Immature natural killer cell (primary cell): ENCODE measurements at regions not wholly inside any gene's neighbourhood (a gene's known extent, or its start where the extent isn't known, plus 50 kb on each side); places are given as distances from the start of the nearest gene placed in this dataset.

Experiments used
- DNase-seq, 3 donors: peaks; one replicate each; pipeline ENCODE4 v3.0.0; 2022; ENCODE audit warnings: mixed read lengths in 1 of 3
- H3K27ac Mint-ChIP-seq, 6 donors: one replicate each; pipeline ENCODE4 v1.8.0; 2020; ENCODE audit warnings: mixed read lengths in 6 of 6, mild to moderate bottlenecking in 5 of 6, inconsistent platforms in 4 of 6, moderate library complexity in 3 of 6
- H3K27me3 Mint-ChIP-seq, 3 donors: one replicate each; pipeline ENCODE4 v1.8.0; 2020 to 2021; ENCODE audit warnings: low read depth in 3 of 3, mild to moderate bottlenecking in 3 of 3, mixed read lengths in 3 of 3, moderate library complexity in 3 of 3, inconsistent platforms in 1 of 3
- H3K36me3 Mint-ChIP-seq, 3 donors: one replicate each; pipeline ENCODE4 v1.8.0; 2020; ENCODE audit warnings: mixed read lengths in 3 of 3, inconsistent platforms in 2 of 3, mild to moderate bottlenecking in 2 of 3
- H3K4me1 Mint-ChIP-seq, 2 donors: one replicate each; pipeline ENCODE4 v1.8.0; 2020; ENCODE audit warnings: inconsistent platforms in 2 of 2, mild to moderate bottlenecking in 2 of 2, mixed read lengths in 2 of 2, moderate library complexity in 1 of 2
- H3K4me3 Mint-ChIP-seq, 5 donors: one replicate each; pipeline ENCODE4 v1.8.0; 2020; ENCODE audit warnings: mild to moderate bottlenecking in 5 of 5, mixed read lengths in 5 of 5, inconsistent platforms in 3 of 5, moderate library complexity in 3 of 5
- H3K9me3 Mint-ChIP-seq, 6 donors: one replicate each; pipeline ENCODE4 v1.8.0; 2020; ENCODE audit warnings: mild to moderate bottlenecking in 6 of 6, mixed read lengths in 6 of 6, inconsistent platforms in 4 of 6, moderate library complexity in 3 of 6

DNA sequence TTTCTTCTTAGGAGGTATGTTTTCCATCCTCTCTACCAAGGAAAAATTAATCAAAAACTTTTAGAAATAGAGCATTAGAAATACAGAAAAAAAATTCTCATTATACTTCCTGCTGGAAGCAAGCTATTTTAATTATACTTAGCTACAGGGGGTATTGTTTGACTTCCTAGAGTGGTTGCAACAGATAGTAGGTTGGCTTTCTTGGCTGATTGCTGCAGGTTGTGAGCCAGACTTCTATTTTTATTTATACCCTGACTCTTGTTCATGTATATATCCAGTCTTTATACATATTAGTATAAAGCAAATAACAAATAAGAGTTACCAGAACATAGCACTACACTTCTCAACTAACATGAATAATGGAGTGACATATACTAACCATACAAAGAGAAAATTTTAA lies 460.8 kb upstream of the REG3G start:
- Mint-ChIP-seq H3K27ac (no peak overlapping the region), H3K27me3 (no peaks in the 10 kb centered on the region), H3K4me1 (no peaks in the 10 kb centered on the region), H3K4me3 (no peak overlapping the region), H3K9me3 (peaks cover 1 to 43% (median 12%) of the 10 kb centered on the region in 6 donors), H3K36me3 (no peaks in the 10 kb centered on the region)
- no peak for DNase-seq

DNA sequence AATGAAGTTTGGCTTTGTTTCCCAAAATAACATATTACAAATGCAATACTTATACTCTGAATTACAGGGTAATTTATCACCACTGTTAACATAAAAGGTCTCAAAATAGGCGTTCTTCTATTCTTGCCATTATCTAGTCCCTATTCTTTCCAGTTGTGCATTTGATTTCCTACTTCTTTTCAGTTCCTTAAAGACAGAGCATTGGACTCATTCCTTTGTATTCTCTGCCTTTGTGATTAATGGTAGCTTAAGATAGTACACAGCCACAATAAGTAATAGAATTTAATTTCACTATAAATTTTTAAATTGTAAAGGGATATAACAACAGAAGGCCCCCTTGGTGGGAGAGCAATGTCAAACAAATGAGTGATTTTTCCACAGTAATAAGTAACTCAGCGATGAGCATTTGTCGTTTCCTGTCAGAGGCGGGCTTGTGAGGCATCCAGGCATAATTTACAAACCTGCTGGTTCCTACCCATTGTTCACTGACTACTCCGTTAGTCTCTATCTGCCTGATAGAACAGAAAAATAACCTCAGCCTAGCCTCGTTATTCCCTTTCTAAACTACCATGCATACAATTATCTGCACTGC lies 456.6 kb upstream of the REG3G start:
- Mint-ChIP-seq H3K4me3 (no peak overlapping the region), H3K4me1 (no peaks in the 10 kb centered on the region), H3K27ac (no peak overlapping the region), H3K9me3 (peaks cover 8 to 54% (median 21%) of the 10 kb centered on the region in 6 donors), H3K27me3 (peaks cover 0 to 1% (median 0%) of the 10 kb centered on the region in 3 donors), H3K36me3 (no peaks in the 10 kb centered on the region)
- no peak for DNase-seq

DNA sequence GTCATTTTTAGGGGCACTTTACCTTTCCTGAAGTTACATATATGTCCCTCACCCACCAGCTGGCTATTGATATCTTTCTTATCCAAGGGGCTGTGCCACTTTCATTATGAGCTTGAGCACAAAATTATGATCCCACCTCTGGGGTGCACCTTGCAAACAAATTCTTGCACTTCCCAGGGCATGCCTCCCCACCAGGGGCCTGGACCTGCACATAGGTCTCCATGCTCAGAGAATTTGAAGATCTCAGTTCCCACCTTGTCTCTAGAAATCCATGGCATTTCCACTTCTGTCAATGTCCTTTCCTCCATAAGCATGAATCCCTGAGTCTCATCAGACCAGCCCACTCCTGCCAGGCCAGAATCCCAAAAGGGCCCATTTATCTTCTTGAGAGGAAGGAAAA lies 449.1 kb upstream of the REG3G start:
- no peaks in the 10 kb centered on the region for H3K4me1 Mint-ChIP-seq
- H3K27ac Mint-ChIP-seq, result no peak overlapping the region
- H3K36me3 Mint-ChIP-seq, result no peaks in the 10 kb centered on the region
- no peak for DNase-seq
- no peak overlapping the region for H3K4me3 Mint-ChIP-seq
- peaks cover 0 to 2% (median 0%) of the 10 kb centered on the region in 3 donors for H3K27me3 Mint-ChIP-seq
- H3K9me3 Mint-ChIP-seq, result peaks cover 7 to 22% (median 12%) of the 10 kb centered on the region in 6 donors

DNA sequence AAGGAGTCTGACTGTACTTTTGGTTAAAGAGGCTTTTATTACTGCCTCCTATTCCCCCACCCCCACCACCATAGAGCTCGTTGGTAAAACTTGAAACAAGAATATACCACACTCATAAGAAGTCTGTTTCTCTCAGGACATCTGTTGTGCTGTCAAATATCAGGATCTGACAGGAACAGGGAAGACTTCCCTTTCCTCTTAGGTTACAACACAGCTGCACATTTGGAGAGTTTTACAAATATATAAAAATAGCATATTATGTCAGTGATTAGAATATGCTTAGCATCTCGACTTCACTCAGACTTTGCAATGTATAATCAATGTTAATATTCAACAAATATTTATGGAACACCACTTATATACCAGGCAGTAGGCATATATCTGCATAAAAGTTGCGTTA lies 439.6 kb upstream of the REG3G start:
- H3K27me3 Mint-ChIP-seq, result peaks cover 0 to 3% (median 0%) of the 10 kb centered on the region in 3 donors
- H3K36me3 Mint-ChIP-seq, result no peaks in the 10 kb centered on the region
- H3K4me3 Mint-ChIP-seq, result no peak overlapping the region
- H3K9me3 Mint-ChIP-seq, result peaks cover 8 to 64% (median 20%) of the 10 kb centered on the region in 6 donors
- H3K27ac Mint-ChIP-seq, result no peak overlapping the region
- H3K4me1 Mint-ChIP-seq, result no peaks in the 10 kb centered on the region
- no peak for DNase-seq

DNA sequence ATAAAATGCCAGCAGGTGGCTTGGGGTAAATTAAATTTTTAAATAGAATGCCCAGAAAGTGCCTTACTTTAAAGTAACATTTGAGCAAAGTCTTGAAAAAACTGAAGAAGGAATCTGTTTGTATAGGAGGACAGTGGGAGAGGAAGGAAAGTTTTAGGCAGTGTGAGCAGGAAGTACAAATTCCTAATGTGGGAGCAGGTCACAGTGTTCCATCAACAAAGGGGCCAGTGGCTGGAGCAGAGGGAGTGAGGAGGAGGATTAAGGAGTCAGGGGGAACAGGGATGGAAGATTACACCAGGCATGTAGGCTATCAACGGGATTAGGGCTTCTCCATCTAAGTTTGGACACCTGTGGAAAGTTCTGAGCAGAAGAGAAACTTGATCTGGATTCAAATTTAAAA lies 439.2 kb upstream of the REG3G start:
- Mint-ChIP-seq H3K4me1 (no peaks in the 10 kb centered on the region), H3K27me3 (peaks cover 0 to 3% (median 0%) of the 10 kb centered on the region in 3 donors), H3K36me3 (no peaks in the 10 kb centered on the region), H3K4me3 (no peak overlapping the region), H3K27ac (no peak overlapping the region), H3K9me3 (peaks cover 6 to 63% (median 22%) of the 10 kb centered on the region in 6 donors)
- no peak for DNase-seq

DNA sequence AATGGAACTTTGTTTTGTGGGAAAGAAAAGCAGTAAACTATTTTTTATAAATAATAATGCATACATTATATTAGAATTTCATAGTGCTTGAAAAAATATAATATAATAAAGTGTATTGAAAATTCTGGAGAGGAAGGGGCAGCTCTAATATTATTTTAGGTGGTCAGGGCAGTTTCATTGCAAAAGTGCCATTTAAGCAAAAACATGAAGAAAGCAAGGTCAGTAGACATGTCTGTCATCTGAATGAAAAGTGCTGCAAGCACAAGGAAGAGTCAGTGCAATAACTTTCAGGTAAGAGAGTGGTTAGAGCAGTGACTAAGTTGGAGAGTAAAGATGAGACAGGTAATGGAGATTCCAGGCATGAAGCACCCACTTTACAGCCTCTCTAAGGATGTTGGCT lies 435.6 kb upstream of the REG3G start:
- Mint-ChIP-seq H3K9me3 (peaks cover 13 to 61% (median 27%) of the 10 kb centered on the region in 6 donors), H3K4me1 (no peaks in the 10 kb centered on the region), H3K27ac (no peak overlapping the region), H3K27me3 (peaks cover 0 to 4% (median 0%) of the 10 kb centered on the region in 3 donors), H3K4me3 (no peak overlapping the region), H3K36me3 (no peaks in the 10 kb centered on the region)
- no peak for DNase-seq

DNA sequence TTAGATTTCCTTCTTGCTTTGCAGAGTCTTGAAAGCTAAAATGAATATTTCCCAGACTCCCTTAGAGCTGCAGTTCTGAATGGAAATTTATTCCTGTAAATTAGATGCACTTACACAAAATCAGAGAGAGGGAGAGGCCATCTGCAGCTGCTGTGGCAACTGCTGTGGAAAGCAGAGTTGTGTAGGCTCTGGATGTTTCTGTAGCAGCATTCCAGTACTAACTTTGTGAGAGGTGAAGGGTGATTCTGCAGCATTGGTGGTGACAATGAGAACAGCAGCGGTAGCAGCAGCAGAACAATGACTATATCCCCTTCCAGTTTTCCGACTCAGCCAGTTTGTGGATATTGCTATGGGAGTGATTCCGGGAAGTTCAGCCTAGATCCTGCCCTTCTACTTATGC lies 433.0 kb upstream of the REG3G start:
- Mint-ChIP-seq H3K27ac (no peak overlapping the region), H3K4me3 (no peak overlapping the region), H3K9me3 (peaks cover 13 to 48% (median 22%) of the 10 kb centered on the region in 6 donors), H3K36me3 (no peaks in the 10 kb centered on the region), H3K4me1 (no peaks in the 10 kb centered on the region), H3K27me3 (peaks cover 0 to 4% (median 0%) of the 10 kb centered on the region in 3 donors)
- no peak for DNase-seq

DNA sequence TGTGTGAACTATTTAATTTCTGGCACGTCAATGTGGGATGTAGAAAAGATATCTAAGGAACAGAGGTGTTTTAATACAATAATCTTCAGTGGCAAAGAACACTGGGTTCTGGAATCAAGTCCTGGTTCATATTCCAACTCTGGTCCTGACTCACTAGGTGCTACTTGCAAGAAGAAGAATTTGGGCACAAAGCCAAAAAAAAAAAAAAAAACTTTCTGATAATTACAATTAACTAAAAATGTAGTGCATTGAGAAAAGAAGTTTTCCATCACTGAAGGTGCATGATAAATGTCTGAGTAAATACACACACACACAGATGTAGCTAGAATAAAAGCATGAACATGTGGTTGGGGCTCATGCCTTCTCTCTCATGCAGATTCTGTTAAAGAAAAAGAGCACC lies 424.4 kb upstream of the REG3G start:
- Mint-ChIP-seq H3K27ac (no peak overlapping the region), H3K36me3 (no peaks in the 10 kb centered on the region), H3K9me3 (peaks cover 3 to 39% (median 13%) of the 10 kb centered on the region in 6 donors), H3K4me1 (no peaks in the 10 kb centered on the region), H3K4me3 (no peak overlapping the region), H3K27me3 (peaks cover 0 to 2% (median 1%) of the 10 kb centered on the region in 3 donors)
- DNase-seq, result no peak

DNA sequence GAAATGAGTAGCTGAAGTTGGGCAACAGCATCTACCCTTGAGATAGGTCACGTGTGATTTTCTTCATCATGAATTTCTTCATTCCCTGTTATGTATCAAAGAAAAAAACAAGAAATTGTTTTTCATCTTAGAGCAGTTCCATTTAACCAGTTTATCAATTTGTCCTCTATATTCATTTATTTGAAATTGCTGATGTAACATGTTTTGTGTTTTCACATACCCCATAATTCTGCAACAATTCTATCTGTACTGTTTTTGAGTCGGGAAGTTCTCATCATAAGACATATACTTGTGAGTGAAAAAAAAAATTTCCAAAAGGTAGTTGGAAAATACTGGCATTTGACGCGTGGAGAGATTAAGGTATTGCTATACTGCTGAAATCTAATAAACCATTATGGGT lies 422.6 kb upstream of the REG3G start:
- no peaks in the 10 kb centered on the region for H3K4me1 Mint-ChIP-seq
- peaks cover 6 to 42% (median 8%) of the 10 kb centered on the region in 6 donors for H3K9me3 Mint-ChIP-seq
- no peaks in the 10 kb centered on the region for H3K36me3 Mint-ChIP-seq
- peaks cover 0 to 2% (median 1%) of the 10 kb centered on the region in 3 donors for H3K27me3 Mint-ChIP-seq
- no peak overlapping the region for H3K4me3 Mint-ChIP-seq
- H3K27ac Mint-ChIP-seq, result no peak overlapping the region
- DNase-seq, result no peak

DNA sequence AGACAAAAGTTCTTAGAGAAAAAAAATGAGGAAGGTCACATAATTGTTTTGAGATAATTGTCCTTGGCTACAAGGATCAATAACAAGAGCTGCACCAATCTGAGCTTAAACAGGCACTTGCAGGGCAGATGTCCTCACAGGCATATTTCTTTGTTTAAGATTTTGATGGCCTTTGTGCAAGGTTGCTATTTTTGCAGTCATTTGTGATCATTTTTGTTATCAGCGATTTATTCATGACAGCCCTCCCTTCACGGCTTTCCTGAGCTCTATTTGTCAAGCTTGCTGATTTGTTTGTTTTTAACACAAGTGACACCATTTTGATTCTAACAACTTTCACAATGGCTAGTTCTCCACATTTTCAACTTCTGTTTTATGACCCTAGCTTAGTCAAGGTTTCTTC lies 418.6 kb upstream of the REG3G start:
- Mint-ChIP-seq H3K4me3 (no peak overlapping the region), H3K36me3 (no peaks in the 10 kb centered on the region), H3K27me3 (peaks cover 0 to 2% (median 1%) of the 10 kb centered on the region in 3 donors), H3K9me3 (peaks cover 8 to 50% (median 10%) of the 10 kb centered on the region in 6 donors), H3K27ac (no peak overlapping the region), H3K4me1 (no peaks in the 10 kb centered on the region)
- no peak for DNase-seq

DNA sequence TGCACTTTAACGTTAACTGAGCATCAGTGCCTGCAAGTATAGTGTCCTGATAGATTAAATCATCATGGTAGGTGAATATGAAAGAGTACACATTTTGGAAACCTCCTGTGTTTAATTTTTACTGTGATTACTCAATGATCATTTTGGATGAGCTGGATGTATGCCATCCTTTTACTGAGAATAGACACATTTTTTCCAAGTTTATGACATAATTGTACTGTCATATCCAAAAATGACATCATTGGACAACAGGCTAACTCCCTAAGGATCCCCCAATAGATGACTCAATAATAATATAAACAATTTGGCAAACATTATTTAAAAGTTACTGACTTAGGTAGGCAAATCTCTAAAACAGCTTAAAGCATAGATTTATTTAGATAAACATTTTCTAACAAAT lies 410.8 kb upstream of the REG3G start:
- Mint-ChIP-seq H3K27me3 (no peaks in the 10 kb centered on the region), H3K4me3 (no peak overlapping the region), H3K36me3 (no peaks in the 10 kb centered on the region), H3K27ac (no peak overlapping the region), H3K9me3 (peaks cover 6 to 55% (median 11%) of the 10 kb centered on the region in 6 donors), H3K4me1 (no peaks in the 10 kb centered on the region)
- DNase-seq, result no peak

DNA sequence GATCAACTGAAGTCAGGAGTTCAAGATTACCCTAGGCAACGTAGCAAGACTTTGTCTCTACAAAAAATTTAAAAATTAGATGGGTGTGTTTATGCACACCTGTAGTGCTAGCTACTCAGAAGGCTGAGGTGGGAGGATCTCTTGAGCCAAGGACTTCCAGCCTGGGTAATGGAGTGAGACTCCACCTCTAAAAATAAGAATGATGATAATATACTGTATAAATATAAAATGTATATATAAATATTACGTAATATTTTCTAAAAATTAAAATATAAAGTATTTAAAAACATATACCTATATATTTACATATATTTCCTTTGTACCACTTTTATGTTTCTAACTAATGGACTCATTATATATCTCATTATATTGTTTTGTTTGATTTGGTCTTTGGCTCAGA lies 409.5 kb upstream of the REG3G start:
- Mint-ChIP-seq H3K4me1 (no peaks in the 10 kb centered on the region), H3K9me3 (peaks cover 6 to 47% (median 10%) of the 10 kb centered on the region in 6 donors), H3K4me3 (no peak overlapping the region), H3K27ac (no peak overlapping the region), H3K36me3 (no peaks in the 10 kb centered on the region), H3K27me3 (no peaks in the 10 kb centered on the region)
- DNase-seq, result no peak

DNA sequence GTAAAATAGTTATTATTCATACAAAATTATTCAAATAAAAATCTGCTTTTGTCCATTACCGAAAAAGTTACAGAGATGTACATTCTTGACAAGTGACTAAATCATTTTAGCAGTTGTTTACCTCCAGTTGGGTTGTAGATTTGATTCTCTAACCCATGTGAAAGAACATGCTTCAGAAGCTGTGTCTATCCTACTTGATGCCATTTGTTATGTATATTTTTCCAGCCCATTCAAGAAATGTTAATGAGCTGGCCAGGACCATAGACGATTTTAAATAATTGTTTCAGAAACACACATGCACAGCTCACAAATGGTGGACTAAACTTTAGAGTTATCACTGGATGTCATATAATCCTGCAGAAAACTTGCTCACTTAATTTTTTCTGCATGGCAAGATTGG lies 391.1 kb upstream of the REG3G start:
- H3K4me3 Mint-ChIP-seq, result no peak overlapping the region
- peaks cover 0 to 2% (median 0%) of the 10 kb centered on the region in 3 donors for H3K27me3 Mint-ChIP-seq
- H3K9me3 Mint-ChIP-seq, result peaks cover 0 to 39% (median 16%) of the 10 kb centered on the region in 6 donors
- no peak for DNase-seq
- no peak overlapping the region for H3K27ac Mint-ChIP-seq
- no peaks in the 10 kb centered on the region for H3K4me1 Mint-ChIP-seq
- no peaks in the 10 kb centered on the region for H3K36me3 Mint-ChIP-seq

DNA sequence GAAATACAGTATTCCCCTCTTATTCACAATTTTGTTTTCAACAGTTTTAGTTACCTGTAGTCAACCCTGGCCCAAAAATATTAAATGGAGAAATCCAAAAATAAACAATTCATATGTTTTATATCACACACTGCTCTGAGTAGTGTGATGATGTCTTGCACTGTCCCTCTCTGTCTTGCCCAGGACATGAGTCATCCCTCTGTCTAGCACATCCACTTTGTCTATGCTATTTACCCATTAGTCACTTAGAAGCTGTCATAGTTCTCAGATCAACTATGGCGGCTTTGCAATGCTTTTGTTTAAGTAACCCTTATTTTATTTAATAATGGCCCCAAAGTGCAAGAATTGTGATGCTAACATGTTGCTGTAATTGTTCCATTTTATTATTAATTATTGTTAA lies 380.6 kb upstream of the REG3G start:
- H3K4me3 Mint-ChIP-seq, result no peak overlapping the region
- peaks cover 4 to 52% (median 23%) of the 10 kb centered on the region in 6 donors for H3K9me3 Mint-ChIP-seq
- no peak overlapping the region for H3K27ac Mint-ChIP-seq
- H3K36me3 Mint-ChIP-seq, result peaks cover 0 to 3% (median 0%) of the 10 kb centered on the region in 3 donors
- H3K4me1 Mint-ChIP-seq, result no peaks in the 10 kb centered on the region
- peaks cover 0 to 1% (median 0%) of the 10 kb centered on the region in 3 donors for H3K27me3 Mint-ChIP-seq
- no peak for DNase-seq
